ENCODE measurements at regions not wholly inside any gene's neighbourhood (a gene's known extent, or its start where the extent isn't known, plus 50 kb on each side); places are given as distances from the start of the nearest gene placed in this dataset.

DNA sequence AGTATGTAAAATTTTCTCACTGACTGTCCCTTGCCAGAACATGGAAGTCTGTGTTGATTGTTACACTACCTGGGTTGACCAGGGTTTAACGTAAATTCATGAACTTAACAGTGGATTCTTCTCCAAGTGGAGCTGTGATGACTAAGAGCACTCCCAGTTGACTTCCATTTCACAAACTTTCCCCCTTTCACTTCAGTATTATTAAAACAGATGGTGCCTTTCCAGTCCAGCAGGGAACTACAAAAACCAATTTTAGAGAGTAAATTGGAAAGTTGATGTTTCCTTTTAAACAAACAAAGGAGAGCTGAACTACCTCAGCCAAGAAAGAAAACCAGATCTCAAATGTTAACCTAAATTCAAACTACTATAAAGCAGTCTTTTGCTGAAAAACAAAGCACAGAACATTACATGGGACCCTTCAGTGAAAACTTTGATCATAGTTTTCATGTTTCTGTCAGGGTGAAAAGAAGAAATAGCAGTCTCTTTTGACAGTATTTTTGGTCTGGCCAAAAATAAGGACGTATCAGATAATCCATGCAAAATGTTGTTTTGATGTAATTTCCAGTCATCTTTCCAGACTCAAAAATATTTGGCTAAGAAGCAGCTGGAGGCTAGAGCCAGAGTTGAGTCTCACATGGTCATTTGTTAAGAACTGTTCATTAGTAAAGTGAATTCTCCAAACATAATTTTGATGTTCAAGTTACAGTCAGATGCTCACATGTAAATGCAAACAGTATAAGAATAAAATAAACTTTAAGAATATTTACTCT, 479.9 kb upstream of the AKR1E2 start:
- DNase-seq (ENCODE audit: low spot score), result no peak

DNA sequence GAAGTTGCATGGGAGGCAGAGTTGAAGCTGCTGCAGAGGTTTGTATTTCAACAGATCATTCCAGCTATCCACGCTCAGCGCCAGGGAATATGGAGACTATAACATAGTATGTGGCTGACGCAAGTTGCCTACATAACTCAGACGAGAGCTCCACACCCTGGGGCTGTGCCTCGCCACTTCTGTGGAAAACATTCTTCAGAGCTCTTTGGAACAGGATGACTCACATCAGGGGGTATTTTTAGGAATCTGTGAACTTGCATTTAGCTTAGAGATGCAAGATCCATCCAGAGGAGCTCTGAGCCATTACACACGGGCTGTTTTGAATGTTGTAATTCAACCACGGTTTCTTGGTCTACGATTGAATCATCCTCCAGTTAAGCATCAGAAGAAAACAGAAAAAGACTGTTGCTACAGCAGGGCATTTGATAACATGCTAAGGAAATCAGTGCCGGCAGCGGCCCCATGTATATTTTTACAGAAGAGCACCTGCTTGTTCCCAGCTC, 481.5 kb upstream of the AKR1E2 start:
- DNase-seq (ENCODE audit: low spot score), result peak; percentile 40

GRCh38 chr10:4343873-4344272, 482.1 kb upstream of the AKR1E2 start:
- DNase-seq (ENCODE audit: low spot score), result no peak

DNA sequence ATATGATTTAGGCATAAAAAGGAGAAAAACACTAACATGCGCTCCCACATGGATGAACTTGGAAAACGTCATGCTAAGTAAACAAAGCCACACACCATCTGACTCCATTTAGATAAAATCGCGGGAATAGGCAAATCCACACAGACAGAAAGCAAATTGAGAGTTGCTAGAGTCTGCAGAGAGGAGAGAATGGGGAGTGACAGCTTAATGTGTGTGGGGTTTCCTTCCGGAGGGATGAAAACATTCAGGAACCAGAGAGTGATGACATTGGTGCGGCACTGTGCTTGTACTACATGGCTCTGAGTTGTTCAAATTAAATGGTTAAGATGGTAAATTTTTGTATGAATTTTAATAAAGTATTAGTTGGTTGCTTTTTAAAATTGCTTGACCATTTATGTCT, 482.9 kb upstream of the AKR1E2 start:
- no peak for DNase-seq (ENCODE audit: low spot score)

DNA sequence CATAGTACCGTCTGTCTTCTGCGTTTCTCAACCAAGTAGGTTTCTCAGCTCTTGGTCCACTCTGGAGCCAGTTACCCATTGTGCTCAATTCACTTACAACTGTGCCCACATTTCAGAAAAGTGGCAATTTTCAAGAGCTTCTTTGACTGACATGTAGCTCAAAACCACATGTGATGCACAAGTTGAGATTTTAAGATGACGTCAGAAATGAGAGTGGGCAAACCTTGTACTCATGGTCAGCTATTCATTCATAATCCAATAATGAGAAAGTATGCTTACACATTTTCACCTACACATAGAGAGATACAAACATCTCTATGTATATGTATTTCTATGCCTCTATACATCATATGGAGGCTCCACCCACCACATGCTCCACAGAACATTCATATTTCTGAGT, 487.2 kb upstream of the AKR1E2 start:
- DNase-seq (ENCODE audit: low spot score), result no peak

GRCh38 chr10:4337563-4337962, 488.4 kb upstream of the AKR1E2 start:
- no peak for DNase-seq (ENCODE audit: low spot score)

DNA sequence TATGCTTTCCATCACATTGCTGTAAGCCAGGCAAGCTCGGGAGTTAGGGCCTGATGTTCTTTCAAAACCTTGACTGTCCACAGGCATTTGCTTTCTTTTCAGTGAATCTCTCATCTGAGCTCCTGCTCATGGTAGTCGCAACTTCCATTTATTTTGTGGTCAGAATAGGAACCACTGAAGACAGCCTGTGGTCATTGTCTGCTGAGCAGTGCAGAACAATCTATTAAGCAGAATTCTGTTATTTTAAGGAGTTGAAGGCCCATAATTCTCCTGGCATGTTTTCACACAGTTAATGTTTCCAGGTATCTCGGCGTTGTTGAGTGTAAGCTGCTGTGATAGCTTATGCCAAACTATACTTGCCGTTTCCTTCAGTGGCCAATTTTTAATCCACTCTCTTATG, 491.1 kb upstream of the AKR1E2 start:
- no peak for DNase-seq (ENCODE audit: low spot score)

GRCh38 chr10:4334015-4334414, 492.0 kb upstream of the AKR1E2 start:
- DNase-seq (ENCODE audit: low spot score), result no peak

DNA sequence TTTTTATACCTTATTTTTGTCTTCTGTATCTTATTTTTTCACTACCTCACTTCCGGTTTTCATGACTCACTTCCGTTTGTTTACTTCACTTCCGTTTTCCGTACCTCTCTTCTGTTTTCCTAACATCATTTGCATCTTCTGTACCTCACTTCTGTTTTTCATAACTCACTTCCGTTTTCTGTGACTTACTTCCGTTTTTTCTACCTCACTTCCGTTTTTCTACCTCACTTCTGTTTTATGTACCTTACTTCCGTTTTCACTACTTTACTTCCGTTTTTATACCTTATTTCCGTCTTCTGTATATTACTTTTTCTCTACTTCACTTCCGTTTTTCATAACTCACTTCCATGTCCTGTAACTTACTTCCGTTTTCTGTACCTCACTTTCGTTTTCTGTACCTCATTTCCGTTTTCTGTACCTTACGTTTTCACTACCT, 492.5 kb upstream of the AKR1E2 start:
- no peak for DNase-seq (ENCODE audit: low spot score)

DNA sequence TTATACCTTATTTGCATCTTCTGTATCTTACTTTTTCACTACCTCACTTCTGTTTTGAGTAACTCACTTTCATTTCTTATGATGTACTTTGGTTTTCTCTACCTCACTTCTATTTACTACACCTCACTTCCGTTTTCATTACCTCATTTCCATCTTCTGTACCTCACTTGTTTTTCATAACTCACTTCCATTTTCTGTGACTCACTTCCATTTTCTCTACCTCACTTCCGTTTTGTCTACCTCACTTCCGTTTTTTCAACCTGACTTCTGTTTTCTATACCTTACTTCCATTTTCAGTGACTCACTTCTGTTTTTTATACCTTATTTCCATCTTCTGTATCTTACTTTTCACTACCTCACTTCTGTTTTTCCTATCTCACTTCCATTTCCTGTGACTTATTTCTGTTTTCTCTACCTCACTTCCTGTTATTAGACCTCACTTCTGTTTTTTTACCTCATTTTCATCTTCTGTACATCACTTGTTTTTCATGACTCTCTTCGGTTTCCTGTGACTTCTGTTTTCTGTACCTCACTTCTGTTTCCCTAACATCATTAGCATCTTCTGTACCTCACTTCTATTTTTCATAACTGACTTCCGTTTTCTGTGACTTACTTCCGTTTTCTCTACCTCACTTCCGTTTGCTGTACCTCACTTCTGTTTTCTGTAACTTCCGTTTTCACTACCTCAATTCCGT, 493.1 kb upstream of the AKR1E2 start:
- no peak for DNase-seq (ENCODE audit: low spot score)

DNA sequence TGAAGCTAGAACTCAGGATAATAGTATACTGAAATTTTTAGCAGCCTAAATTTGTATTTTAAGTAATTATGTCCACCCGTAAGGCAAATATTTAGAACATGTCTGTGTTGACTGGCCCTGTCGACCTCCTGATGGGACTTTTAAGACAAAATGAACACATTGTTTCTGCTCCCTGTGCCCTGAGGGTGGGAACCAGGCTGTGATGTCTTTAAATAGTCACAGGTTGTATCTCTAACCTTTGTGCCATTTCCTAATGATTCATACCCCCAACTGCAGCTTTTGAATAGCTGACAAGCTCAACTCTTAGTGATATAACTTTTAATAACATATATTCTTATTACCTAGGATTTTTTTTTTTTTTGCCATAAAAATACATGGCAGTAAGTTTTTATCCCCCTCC, 494.9 kb upstream of the AKR1E2 start:
- DNase-seq (ENCODE audit: low spot score), result no peak

GRCh38 chr10:4330636-4331035, 495.4 kb upstream of the AKR1E2 start:
- no peak for DNase-seq (ENCODE audit: low spot score)

DNA sequence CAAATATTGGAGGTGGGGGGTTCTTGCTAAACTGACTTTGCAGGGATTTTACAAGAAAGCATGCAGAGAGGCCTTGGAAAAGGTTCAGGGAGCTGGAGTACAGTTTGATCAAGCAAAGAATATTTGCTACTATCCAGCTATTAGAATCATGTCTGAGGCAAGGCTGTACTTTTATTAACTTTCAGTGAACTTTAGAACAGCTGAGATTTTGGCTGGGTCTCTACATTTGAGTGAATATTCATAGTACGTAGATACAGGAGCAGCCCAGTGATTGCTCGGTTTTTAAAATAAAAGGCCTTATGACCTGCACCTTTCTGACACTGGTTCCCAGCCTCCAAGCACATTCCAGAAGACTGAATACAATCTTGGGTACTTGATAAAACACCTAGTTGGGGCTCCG, 496.8 kb upstream of the AKR1E2 start:
- no peak for DNase-seq (ENCODE audit: low spot score)

GRCh38 chr10:4326647-4327046, 499.4 kb upstream of the AKR1E2 start:
- DNase-seq (ENCODE audit: low spot score), result no peak

DNA sequence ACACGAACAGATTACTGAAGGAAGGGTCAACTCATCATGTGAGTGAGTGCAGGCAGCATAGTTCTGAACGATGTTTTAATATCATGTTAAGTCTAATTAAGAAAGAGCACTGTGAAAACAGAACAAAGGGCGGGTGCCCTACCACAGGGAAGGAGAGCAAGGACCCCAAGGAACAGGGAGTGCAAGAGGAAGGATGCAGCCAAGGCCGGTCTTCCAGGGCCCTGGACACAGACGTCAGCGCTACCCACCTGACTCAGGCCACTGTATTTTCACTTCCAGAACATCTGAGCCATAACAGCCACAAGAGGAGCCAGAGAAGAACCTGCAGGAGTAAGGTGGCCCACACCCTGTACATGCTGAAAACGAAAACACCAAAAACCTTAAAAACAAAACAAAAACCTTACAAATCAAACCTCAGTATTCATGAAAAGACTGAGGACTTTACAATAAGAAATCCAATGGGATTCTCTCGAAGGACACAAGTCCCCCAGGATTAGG, 506.1 kb upstream of the AKR1E2 start:
- no peak for DNase-seq (ENCODE audit: low spot score)

DNA sequence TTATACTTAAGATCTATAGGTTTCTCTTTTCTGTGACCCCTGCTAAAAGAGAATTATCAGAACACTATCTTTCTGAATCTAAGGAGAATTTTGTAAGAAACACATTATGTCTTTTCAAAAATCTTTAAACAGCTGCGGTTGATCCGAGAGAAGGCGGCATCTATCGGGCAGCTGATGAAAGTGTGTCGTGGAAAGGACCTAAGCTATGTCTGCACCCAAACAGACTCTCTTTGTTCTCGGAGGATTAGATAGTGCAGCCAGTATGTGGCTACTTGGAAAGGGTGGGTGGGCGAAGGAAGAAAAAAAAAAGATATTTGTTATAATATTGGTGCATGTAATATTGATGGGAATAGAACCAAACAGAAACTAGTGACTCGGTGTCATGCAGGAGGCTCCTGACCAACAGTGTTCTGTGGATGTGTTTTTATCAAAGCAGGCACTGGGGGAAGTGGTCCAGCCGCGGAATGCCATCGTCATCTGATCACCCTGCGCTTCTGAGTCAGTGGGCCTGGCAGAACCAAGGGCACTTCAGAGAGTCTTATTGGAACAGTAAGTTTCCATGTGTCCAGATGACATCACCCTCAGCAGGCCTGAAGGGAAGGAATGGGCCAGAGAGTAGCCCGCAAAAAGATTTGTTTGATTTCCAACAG, 509.7 kb upstream of the AKR1E2 start:
- no peak for DNase-seq (ENCODE audit: low spot score)

GRCh38 chr10:4315551-4315950, 510.5 kb upstream of the AKR1E2 start:
- DNase-seq (ENCODE audit: low spot score), result peak; percentile 22

DNA sequence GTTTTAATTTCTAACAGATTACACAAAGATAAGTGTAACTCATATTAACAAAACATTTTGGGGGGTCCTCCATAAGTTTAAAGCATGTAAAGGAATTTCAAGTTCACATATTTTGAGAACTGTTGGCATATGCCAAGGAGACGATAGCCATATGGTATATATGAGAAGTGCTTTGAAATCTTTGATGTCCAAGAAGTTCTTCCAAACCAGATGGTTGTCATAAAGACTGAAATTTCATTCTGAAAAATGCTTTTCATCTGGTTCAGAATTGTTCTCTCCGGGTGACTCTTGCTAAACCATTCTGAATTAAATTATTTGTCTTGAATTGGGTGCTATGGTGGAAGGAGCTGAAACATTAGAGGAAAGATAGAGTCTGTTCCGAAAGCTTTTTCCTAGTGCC, 513.0 kb upstream of the AKR1E2 start:
- no peak for DNase-seq (ENCODE audit: low spot score)

DNA sequence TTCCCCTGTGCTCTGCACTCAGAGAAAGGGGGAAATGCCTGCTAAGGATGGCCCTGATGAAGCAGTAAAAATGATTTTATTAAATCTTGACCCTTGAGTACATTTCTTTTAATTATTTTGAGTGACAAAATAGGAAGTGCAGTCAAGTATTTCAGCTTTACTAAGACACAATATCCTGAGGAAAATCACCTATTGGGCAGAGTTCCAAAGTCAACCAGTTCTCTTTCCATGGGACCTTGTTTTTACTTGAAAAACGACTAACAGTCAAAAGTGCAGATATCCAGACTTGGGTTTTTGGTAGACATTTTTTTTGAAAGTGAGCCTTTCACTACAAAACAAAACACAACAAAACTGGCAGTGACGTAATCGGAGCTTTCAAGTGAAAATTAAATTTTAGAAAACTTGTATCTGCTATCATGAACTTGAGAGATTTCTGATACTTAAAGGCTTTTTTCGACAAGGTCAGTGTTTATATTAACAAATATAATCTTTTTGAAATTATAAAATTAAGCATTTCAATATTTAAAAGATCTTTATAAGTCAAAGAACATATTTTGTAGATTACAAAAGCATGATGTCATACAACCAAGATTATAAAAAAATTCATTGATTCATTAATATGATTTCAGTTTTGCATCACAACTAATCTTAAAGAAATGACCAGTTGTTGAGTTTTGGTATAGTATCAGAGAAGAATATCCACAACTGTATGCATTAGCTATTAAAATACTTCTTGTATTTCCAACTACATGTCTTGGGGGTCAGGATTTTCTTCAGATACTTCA, 513.8 kb upstream of the AKR1E2 start:
- no peak for DNase-seq (ENCODE audit: low spot score)

GRCh38 chr10:4310172-4310571, 515.8 kb upstream of the AKR1E2 start:
- no peak for DNase-seq (ENCODE audit: low spot score)

DNA sequence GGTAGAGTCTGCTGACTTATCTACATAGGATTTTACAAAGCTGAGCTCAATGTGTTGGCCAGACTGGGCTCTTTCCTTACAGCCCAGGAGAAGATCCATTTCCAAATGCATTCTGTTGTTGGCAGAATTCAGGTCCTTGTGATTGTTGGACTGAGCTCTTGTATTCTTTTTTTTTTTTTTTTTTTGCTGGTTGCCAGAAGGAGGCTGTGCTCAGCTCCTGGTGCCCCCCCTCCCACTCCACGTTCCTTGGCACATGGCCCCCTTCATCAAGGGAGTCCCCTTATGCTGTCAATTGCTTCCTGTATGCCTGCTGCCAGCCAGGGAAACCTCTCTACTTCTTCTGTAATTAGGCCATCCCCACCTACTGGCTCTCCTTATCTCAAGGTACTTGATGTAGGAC, 518.1 kb upstream of the AKR1E2 start:
- no peak for DNase-seq (ENCODE audit: low spot score)

GRCh38 chr10:4306871-4307270, 519.1 kb upstream of the AKR1E2 start:
- DNase-seq (ENCODE audit: low spot score), result no peak
